ENCODE measurements at regions not wholly inside any gene's neighbourhood (a gene's known extent, or its start where the extent isn't known, plus 50 kb on each side); places are given as distances from the start of the nearest gene placed in this dataset.

- no peak for TF ChIP-seq EP300 (IDR thresholded peaks at IDR 0.05)
- no peak for TF ChIP-seq POLR2AphosphoS5 (IDR thresholded peaks at IDR 0.05)
- no peak for TF ChIP-seq CTCF (IDR thresholded peaks at IDR 0.05)
These were observed 538.8 kb upstream of the SLC39A10 start for GRCh38 chr2:195118276-195118675.

Data from sigmoid colon (tissue), 4 donors.